D721Med (cell line): ENCODE measurements at regions not wholly inside any gene's neighbourhood (a gene's known extent, or its start where the extent isn't known, plus 50 kb on each side); places are given as distances from the start of the nearest gene placed in this dataset.

Source experiments
- DNase-seq: peaks from one replicate; pipeline ENCODE4 v3.0.0; 2011; ENCODE audit warnings: low spot score; ENCODE audit not compliant: insufficient read length
- FAIRE-seq: peaks from 2 replicates; lab custom pipeline; 2011; peaks lifted over from hg19 to GRCh38; lab: Jason Lieb, UNC
- TF ChIP-seq, protein P1 (sequence below): IDR thresholded peaks from 2 replicates; pipeline ENCODE4 v1.5.1; 2012; ENCODE audit warnings: mild to moderate bottlenecking, control low read depth; ENCODE audit not compliant: insufficient read depth; ENCODE audit errors: missing control alignments

GRCh38 chr4:8788174-8788573, 83.5 kb downstream of the HMX1 start:
- TF ChIP-seq, protein P1, sequence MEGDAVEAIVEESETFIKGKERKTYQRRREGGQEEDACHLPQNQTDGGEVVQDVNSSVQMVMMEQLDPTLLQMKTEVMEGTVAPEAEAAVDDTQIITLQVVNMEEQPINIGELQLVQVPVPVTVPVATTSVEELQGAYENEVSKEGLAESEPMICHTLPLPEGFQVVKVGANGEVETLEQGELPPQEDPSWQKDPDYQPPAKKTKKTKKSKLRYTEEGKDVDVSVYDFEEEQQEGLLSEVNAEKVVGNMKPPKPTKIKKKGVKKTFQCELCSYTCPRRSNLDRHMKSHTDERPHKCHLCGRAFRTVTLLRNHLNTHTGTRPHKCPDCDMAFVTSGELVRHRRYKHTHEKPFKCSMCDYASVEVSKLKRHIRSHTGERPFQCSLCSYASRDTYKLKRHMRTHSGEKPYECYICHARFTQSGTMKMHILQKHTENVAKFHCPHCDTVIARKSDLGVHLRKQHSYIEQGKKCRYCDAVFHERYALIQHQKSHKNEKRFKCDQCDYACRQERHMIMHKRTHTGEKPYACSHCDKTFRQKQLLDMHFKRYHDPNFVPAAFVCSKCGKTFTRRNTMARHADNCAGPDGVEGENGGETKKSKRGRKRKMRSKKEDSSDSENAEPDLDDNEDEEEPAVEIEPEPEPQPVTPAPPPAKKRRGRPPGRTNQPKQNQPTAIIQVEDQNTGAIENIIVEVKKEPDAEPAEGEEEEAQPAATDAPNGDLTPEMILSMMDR: no peak
- FAIRE-seq: no peak
- DNase-seq: no peak

DNA sequence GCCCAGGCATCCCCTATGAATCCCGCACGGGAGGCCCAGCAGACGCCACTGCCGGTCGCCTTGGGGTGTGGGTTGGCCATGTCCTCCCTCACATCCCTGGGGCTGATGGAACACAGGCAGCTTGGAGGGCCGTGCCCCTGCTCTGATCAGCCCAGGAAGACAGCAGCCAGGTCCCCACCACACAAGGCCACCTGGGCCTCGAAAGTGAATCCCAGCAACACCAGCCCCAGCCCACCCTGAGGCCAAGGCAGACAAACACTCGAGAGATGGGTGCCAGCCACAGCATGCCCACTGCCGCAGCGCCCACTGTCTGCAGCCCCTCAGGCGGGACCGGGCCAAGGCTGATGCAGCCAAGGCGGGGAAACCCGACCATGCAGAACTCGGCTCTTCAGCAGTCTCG, 85.5 kb downstream of the HMX1 start:
- TF ChIP-seq, protein P1: no peak
- FAIRE-seq: no peak

DNA sequence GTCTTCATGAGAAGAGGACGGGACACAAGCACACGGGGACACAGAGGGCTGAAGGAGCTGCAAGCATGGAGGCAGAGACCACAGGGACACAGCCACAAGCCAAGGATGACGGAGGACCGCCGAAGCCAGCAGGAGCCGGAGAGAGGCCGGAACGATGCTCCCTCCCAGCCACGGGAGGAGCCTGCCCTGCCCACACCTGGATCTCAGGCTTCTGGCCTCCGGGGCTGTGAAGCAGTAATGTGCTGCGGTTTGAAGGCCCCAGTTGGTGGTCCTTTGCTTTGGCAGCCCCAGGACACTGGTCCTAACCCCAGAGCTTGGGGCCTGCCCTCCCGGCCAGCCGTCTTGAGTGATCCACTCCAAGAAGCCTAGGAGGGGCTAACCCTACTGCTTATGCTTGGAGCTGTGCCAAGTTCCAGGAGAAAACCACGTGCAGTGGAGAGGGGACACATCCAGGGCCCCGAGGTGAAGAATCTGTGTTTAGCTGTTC, 85.9 kb downstream of the HMX1 start:
- FAIRE-seq (no peak), DNase-seq (no peak)
- TF ChIP-seq, protein P1: no peak

More for the DNA sequence above, 85.5 kb downstream of the HMX1 start:
- DNase-seq: no peak

DNA sequence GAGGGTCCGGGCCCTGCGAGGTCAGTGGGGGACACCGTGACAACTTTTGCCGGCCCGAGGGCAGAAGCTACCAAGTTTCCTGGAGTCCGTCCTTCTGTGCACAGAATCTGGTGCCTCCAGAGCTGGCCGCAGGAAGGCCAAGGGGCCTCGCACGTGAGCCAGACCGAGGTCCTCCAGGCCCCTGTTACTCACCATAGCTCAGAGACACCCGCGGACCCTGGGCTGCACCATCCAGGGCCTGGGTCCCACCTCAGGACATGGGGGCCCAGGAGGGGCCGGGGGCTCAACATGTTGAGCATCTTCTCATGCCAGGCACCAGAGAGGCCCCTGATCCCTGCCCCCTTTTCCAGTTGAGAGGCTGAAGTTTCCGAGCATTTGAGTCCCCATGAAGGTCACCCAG, 87.9 kb downstream of the HMX1 start:
- no peak for FAIRE-seq
- TF ChIP-seq, protein P1: no peak

GRCh38 chr4:8782135-8782534, 89.5 kb downstream of the HMX1 start:
- no peak for FAIRE-seq
- no peak for DNase-seq
- TF ChIP-seq, protein P1: no peak

More for the DNA sequence above, 87.9 kb downstream of the HMX1 start:
- DNase-seq: no peak

DNA sequence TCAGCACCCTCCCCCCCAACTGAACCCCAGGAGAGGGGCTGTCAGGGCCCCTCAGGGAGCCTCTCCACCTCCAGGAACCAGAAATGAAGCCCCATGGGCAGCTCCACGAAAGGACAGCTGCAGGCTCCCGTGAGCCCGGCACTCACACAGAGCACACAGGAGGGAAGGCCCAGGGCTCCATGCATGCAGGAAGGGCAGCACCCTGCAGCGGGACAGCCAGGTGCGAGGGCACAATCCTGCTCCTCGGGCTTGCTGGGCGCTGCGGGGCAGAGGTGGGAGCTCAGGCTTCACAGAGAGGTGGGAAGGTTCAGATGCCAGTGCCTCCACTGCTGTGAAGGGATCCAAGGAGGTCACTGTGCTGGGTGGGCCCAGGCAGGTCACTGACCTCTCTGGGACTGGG, 90.0 kb downstream of the HMX1 start:
- FAIRE-seq (no peak), DNase-seq (no peak)
- TF ChIP-seq, protein P1: no peak

DNA sequence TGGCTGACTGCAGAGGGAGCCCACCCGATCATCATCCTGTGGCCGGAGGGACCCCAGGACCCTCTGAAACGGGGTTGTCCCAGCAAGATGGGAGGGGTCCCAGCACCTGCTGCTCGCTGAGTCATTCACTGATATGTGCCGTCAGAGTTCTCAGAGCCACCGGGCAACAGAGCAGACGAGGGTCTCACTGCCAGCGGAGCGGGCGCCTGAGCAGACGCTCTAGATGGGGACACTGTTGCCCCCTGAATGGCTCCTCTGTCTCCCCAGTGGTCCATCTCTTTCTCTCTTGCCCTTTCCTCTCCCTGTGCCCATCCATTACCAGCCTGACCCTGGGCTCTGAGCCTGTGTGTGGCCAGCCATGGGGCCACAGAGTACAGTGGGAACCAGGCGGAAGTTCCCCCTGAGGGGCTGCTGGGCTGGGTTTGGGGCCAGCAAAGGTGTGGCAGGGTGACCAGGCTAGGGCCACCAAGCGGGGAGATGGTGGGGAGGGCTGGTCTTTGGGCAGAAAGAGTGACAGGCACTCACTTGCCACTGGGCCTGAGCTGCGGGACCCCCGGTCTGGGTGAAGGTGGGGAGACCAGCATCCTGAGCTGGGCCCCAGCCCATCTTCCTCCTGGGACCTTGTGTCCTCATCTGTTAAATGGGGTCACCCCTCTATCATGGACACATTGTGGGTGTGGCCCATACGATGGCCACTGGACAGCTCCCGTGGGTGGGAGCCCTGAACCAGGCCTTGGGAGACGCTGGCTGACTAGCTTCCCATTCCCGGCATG, 90.9 kb downstream of the HMX1 start:
- FAIRE-seq (no peak), DNase-seq (no peak)
- TF ChIP-seq, protein P1: no peak
